Effector CD4-positive, alpha-beta T cell (primary cell): ENCODE measurements at regions not wholly inside any gene's neighbourhood (a gene's known extent, or its start where the extent isn't known, plus 50 kb on each side); places are given as distances from the start of the nearest gene placed in this dataset.

Experiments used
- DNase-seq: peaks from one replicate; pipeline ENCODE4 v3.0.0-alpha.2; 2020

DNA sequence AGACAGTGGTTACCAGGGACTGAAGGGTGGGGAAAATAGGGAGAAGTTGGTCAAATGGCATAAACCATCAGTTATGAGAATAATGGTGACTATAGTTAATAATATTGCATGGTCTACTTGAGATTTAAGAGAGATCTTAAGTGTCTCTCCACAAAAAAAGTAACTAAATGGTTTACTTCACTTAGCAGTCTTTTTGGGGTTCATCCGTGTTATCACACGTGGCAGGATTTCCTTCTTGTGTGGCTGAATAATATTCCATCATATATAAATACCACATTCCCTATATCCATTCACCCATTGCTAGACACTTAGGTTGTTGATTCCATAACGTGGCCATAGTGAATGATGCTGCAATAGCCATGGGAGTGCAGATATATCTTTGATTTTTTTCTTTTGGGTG is 967.0 kb downstream of the UQCRFS1 start:
- no peak for DNase-seq

DNA sequence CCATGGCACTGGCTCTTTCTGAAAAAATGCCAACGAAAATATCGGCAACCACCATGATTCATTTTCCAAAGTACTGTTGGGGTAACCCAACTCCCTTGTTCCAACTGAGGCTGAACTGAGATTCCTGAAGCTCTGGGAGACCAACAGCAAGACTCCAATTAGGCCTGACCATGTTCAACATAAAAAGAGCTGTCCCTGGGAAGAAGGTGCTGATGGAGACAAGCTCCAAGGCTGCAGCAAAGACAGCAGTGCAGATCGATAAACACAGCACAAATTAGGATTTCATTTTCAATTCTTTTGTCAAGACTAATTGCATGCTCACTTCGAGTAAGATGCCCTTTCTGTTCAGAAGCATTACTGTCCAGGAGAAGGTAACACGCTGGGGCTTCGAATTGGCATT is 968.0 kb downstream of the UQCRFS1 start:
- DNase-seq = no peak

DNA sequence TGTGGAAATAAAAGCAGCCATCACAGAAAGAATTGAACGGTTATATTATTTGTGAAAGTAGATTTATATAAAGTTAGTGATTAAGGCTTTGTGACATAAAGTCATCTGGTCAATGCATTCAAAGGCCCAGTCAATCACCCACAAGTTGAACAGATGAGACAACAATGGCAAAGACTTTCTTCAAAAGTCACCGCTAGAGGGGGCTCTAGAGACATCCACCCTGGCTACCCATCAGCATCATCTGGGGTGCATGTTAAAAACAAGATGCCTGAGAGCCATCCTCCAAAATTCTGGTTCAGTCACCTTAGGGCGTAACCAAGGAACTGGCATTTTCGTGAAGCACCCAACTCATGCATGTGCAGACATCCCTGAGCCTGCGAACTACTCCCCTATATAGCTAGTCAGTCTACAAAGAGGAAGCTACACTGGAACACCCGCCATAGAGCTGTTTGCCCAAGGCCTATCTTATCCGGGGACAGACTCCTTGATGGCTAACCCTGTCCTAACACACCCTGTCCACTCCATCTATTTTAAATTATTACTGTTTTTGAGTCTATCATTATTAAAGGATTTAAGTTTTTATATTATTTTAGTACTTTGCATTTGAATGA is 970.5 kb downstream of the UQCRFS1 start:
- no peak for DNase-seq

DNA sequence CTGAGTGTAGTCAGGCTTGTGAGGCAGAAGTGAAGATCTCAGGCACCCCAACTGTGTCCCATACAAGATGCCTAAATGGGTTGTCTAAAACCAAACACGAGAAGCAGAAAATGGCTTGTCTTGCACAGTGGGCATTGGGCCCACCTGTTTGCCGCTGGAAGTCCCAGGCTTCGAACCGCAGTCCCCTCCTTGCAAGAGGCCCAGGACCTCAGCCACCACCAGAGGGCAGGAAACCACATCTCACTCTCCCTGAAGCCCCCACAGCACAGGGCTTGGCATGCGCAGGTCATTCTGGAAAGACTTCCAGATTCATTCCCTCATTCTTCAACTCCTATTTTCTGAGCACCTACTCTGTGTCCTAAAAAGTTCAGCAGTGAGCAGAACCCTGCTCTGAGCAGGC is 973.7 kb downstream of the UQCRFS1 start:
- DNase-seq = no peak

GRCh38 chr19:28238270-28238820 is 974.6 kb downstream of the UQCRFS1 start:
- DNase-seq = no peak

DNA sequence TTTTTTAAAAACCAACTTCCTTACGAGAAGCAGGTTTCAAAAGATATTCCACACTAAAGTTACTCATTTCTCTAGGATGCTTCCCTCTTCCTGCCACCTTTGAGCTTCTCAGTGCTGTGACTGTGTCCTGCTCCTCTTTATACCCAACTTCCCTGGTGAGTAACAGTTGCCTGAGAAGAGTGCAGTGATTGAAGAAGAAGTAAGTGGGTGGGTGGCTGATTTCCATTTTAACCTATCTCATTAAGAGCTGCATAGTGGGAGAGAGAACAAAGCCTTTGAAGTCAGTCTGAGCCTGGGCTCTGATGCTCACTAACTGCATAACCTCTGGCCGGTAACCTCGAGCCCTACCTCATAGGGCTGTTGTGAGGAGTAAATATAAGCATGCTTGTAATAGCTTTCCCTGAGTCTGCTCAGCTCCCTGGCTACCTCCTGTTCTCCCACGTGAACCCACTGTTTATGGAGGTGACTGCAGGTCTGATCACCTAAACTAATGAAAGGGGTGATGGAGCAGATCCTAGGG is 977.3 kb downstream of the UQCRFS1 start:
- DNase-seq = no peak

- DNase-seq = no peak
Measured at GRCh38 chr19:28234637-28235036, 978.3 kb downstream of the UQCRFS1 start.

DNA sequence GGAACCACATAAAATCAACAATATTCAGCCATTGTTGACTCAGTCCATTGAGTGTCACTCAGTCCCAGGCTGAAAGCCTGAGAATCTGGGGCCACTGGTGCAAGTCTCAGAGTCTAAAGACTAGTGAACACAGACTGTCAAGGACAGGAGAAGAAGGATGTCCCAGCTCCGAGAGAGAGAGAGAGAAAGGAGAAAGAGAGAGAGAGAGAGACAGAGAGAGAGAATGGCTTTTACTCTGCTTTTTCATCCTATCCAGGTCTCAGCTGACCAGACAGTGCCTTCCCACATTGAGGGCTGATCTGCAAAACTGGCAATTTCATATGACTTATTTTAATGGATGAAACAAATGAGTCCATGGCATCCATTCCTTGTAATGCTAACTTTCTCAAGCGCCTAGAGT is 984.1 kb downstream of the UQCRFS1 start:
- no peak for DNase-seq

GRCh38 chr19:28224441-28224840 is 988.5 kb downstream of the UQCRFS1 start:
- DNase-seq = no peak

DNA sequence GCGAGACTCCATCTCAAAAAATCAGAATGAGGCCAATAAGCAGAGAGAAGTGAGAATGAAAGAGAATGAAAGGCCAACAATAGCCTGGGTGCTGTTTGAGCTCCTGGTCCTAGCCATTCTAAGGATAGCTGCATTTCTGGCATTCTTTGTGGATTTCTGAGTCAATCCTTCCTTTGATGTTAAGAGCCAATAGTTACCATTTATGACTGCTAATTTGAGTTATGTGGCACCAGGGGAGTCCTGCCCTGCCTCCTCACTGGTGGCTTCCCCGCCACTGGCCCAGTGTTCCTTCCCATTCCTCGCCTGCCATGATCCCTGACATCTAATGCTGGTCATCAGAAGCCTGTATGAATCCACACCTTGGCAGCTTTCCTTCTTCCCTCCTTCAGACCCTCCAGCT is 991.2 kb downstream of the UQCRFS1 start:
- DNase-seq = no peak

DNA sequence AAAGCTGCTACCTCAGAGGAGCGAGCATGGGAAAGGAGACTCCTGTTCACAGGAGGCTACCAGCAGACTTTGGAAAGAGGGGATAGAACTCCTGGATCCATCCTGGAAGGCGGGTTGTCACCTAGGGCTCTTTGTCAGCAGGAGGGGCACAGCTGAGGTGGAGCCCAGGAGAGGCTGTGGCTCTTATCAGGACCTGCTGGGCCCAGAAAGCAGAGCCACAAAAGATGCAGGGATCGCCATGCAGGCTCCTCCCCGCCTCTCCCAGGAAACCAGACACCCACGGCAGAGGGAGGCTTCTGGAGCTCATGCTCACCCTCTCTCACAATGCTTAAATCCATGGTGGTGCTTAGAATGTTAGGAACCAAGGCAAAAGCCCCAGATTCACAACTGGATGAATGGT is 994.2 kb downstream of the UQCRFS1 start:
- no peak for DNase-seq

DNA sequence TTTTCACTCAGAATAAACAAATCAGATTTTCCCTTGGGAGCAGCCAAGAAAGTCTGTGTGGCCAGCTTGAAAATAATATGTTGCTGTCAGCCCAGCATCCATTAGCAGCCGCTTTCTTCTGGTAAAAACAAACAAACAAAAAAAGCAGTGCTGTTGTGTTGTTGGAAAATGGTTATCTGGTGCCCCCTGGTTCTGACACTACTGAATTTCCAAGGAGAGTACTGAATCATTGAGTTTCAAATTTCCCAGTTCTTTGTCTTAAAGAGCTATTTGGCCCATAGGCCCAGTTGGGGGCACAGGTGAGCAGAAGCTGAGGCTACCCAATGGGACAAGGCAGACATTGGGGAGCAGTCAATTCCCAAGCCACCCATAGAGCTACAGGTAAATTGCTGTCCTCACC is 995.9 kb downstream of the UQCRFS1 start:
- no peak for DNase-seq

- DNase-seq = no peak
Measured at GRCh38 chr19:28213470-28214082, 999.4 kb downstream of the UQCRFS1 start.

DNA sequence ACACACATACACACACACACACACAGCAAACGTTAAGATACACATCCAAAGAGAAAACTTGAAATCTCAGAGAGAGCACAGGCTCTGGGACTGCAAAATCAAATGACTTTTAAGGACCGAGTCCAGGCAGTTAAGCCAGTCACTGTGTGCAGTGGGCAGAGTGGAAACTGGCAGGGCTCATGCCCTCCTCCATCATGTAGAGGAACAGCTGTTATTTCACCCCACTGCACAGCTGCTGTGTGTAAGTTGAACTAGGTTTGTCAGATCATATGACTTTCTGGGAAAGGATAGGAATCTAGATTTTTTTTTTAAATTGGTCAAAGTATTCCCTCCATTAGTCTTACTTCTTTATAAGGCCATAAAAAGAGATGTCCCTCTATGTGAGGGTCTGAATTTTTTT is 1002.1 kb downstream of the UQCRFS1 start:
- DNase-seq = no peak

DNA sequence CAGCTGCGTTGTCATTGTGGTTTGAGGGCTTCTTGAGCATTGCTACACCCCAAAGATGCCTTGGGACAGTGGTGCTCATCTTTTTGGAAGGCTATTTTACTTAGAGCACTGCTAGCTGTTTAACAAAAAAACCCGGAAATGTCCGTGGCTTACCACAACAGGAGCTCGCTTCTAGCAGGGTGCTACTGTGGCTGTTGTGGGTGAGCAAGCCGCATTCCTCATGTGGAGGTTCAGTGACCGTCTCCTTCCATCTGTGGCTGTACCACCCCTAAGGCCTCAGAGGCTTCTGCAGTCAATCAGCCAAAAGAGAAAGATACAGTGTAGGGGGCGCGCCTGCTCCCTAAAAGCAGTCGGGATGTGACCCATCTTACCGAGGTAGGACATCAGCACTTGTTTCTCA is 1004.2 kb downstream of the UQCRFS1 start:
- no peak for DNase-seq

GRCh38 chr19:28207244-28207643 is 1005.7 kb downstream of the UQCRFS1 start:
- no peak for DNase-seq

GRCh38 chr19:28201462-28201943 is 1011.4 kb downstream of the UQCRFS1 start:
- DNase-seq = no peak

DNA sequence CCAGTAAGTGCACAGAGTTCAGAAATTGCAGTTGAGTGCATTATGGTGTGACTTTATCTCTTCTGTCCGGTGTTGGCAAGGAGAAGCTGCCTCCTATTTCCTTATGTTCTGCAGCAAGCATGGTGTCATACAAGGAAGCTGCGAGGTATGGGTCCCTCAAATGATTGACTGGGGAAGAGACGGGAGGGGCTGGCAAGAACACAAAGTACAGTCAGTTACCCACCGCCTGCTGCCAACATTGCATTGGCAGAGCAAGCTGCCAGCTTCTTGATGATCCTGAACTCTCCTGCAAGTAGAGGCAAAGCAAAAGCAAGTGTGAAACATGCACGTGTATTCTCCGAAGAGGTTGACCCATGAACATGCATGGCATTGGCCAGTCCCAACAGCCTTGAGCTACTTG is 1013.6 kb downstream of the UQCRFS1 start:
- no peak for DNase-seq

DNA sequence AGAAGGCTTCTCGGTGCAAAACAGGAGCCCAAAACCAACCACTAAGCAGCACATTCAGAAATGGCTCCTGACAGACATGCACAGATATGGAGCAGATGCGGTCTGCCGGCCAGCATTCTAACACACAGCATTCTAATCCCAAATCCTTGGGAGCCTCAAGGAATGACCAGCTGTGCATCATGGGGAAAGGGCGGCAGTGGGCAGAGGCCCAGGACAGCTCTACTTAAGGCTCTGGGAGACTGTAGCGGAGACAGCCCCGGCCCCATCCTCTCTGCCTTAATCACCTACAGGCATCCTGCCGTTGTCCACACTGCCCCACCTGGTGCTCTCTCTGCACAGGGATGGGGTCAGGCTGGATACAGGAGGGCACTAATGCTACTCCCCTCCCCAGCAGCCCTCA is 1016.0 kb downstream of the UQCRFS1 start:
- DNase-seq = no peak

- no peak for DNase-seq
Measured at GRCh38 chr19:28196101-28196500, 1016.9 kb downstream of the UQCRFS1 start.

DNA sequence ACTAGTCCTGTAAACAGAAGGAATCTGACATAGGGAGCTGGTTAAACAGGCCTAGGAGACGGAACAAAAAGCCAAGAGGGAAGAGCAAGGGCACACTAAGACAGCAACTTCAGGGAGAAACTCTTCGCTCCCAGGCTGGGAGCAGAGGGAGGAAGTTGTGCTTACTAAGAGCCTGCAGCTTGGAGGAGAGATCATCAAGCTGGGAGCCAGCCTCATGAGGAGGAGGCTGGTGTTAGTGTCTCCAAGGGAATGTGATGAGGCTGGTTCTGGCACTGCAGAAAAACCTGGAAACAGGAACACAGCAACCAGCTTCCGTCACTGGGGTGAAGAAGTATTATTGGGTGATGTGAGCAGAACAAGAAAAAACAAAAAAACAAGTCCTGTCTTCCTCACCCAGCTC is 1027.3 kb downstream of the UQCRFS1 start:
- no peak for DNase-seq

GRCh38 chr19:28184997-28185396 is 1028.0 kb downstream of the UQCRFS1 start:
- DNase-seq = no peak

- DNase-seq = no peak
Measured at GRCh38 chr19:28176193-28176592, 1036.8 kb downstream of the UQCRFS1 start.

GRCh38 chr19:28171983-28172382 is 1041.0 kb downstream of the UQCRFS1 start:
- no peak for DNase-seq
